Caki2 (cell line): ENCODE measurements at regions not wholly inside any gene's neighbourhood (a gene's known extent, or its start where the extent isn't known, plus 50 kb on each side); places are given as distances from the start of the nearest gene placed in this dataset.
A peak's percentile ranks its signal among the peaks of the same experiment; 100 is the strongest.

Experiments used
- DNase-seq: peaks from one replicate; pipeline ENCODE4 v3.0.0-alpha.2; 2015; ENCODE audit warnings: low read depth
- in situ Hi-C: cut with HindIII; loops from 2 replicates; pipeline ENCODE4 v1.10.0; 2016; ENCODE audit warnings: low sequenced_read_pairs, low pct_unique_long_range_greater_than_20kb, mixed read lengths

DNA sequence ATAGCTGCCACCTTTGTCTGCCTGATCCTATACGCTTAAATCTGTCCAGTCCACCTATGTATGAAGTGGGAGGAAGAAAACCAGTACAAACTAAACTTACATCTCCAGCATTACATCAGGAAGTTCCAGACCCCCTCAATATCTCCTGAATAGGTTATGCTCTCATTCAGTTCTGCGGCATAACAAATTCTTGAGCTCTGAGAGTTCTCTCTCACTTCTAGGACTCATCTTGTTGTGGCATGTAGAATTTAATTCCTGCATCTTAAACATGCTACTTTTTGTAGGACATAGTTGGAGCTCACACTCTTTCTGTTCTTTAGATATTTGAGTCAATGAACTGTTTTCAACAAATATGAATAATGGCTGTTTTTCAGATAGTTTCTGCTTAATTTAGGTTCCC, 662.5 kb downstream of the CDH11 start:
- in situ Hi-C loops, result no loop called here
- DNase-seq, result no peak

DNA sequence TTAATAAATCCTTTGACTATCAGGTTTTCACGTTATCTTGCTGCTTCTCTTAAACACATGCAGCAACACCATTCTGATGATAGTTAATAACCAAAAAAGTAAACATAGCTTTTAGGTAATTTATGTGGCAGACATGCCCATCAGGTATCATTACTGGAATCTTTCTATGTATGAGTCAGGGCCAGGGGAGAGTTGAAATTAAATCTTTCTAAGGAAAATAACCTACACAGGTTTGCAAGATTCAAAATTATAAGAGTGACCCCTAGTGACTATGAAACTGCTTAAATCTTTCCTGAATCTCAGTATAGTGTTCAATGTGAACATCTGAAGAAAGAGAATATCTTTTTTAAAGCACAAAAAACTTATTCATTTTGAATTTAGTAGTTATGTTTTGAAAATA, 666.6 kb downstream of the CDH11 start:
- in situ Hi-C loops, result no loop called here
- DNase-seq, result peak; percentile 29

- DNase-seq, result no peak
- in situ Hi-C loops, result no loop called here
Measured at GRCh38 chr16:64453646-64454045, 668.2 kb downstream of the CDH11 start.

GRCh38 chr16:64452446-64452845, 669.4 kb downstream of the CDH11 start:
- in situ Hi-C loops, result no loop called here
- DNase-seq, result no peak

GRCh38 chr16:64450177-64450576, 671.7 kb downstream of the CDH11 start:
- DNase-seq, result no peak
- in situ Hi-C loops, result no loop called here

DNA sequence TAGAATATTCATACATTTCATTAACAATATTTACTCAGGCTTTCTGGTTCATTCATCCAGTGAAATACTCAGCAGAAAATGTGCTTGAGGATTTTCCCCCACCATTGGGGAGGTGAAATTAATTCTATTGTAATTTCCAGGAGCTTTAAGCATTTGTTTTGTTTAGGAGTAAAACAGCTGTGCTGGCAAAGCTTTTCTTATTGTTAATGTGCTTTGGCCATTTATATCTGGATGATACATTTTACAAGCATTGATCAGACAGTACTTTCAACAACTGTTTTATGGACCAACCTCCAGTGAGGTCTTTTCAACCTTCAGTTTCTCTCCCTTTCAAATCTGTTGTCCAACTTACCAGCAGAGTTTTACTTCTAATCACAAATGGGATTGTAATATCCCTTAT, 672.4 kb downstream of the CDH11 start:
- in situ Hi-C loops, result no loop called here
- no peak for DNase-seq

- in situ Hi-C loops, result no loop called here
- DNase-seq, result no peak
Measured at GRCh38 chr16:64445649-64446048, 676.2 kb downstream of the CDH11 start.

GRCh38 chr16:64445245-64445644, 676.6 kb downstream of the CDH11 start:
- in situ Hi-C loops, result no loop called here
- no peak for DNase-seq

- peak; percentile 84 for DNase-seq
- in situ Hi-C loops, result no loop called here
Measured at GRCh38 chr16:64440421-64440831, 681.4 kb downstream of the CDH11 start.

- in situ Hi-C loops, result no loop called here
- no peak for DNase-seq
Measured at GRCh38 chr16:64440005-64440404, 681.9 kb downstream of the CDH11 start.

DNA sequence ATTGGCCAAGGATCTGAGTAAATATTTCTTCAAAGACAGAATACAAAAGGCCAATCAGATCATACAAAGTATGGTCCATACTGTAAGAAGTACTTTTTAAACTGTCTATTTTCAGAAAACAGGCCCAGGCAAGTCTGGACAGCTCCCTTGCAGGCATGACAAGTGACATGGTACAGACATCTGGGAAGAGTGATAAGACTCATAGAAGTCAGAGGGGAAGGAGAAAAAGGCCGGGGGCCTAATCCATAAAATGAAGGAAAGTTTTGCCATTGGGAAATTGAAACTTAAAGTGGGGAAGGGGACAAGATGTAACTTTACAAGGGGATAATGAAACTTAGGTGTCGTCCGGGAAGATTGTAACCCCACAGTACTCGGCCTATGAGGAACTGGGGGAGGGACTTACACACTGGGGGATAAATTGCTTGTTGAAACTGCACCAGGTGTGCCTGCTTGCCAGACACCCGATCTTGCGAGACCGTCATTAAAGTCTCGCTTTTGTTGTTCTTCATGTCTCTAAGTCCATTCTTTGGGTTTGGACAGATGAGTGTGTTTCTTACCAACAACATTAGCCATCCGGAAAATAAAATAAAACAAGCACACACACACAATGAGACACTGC, 684.0 kb downstream of the CDH11 start:
- in situ Hi-C loops, result no loop called here

DNA sequence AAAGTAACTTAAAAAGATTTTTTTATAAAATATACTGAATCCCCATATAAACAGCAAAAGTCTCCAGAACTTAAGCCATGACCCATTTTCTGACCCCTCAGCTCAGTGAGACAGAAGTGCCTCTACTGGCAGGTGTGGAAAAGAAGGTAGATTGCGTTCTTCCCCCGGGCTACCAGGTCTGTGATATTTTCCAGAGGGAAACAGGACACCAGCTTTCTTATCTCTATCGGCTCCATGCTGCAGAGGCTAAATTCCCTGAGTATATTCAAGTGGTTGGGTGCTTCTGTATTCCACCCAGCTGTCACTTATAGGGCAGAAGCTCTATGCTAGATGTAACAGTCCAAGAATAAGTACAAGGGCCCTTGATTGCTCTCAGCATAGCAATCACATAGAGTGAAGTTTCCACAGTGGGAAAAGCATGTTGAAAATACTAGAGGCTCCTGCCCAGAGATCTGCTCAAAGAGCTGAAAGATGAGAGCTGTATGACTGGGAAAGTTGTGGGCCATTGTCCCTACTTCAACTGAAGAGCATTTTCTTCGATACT, 687.3 kb downstream of the CDH11 start:
- in situ Hi-C loops, result no loop called here

More for the DNA sequence above, 684.0 kb downstream of the CDH11 start:
- no peak for DNase-seq

GRCh38 chr16:64428463-64429113, 693.3 kb downstream of the CDH11 start:
- DNase-seq, result peak; percentile 45
- in situ Hi-C loops, result no loop called here

More for the DNA sequence above, 687.3 kb downstream of the CDH11 start:
- DNase-seq, result no peak

- in situ Hi-C loops, result no loop called here
- no peak for DNase-seq
Measured at GRCh38 chr16:64426131-64426666, 695.7 kb downstream of the CDH11 start.

DNA sequence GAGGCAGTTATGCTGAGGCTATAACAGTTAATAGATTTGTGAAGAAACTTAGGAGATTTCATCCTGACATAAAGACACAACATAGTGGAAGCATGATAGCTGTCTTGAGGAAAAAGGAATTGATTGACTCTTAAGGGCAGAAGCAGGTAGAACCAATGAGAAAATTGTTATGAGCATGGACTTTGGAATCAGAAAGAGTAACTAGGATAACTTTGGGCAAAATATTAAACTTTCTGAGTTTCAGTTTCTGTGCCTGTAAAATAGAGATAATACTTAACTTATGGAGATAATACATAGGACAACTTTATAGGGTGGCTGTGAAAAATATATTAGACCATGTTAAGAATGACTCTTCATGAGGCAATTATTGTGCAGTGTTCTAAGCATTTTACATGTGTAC, 696.5 kb downstream of the CDH11 start:
- in situ Hi-C loops, result no loop called here
- no peak for DNase-seq

- in situ Hi-C loops, result no loop called here
- DNase-seq, result no peak
Measured at GRCh38 chr16:64422259-64422658, 699.6 kb downstream of the CDH11 start.

- in situ Hi-C loops, result no loop called here
- DNase-seq, result no peak
Measured at GRCh38 chr16:64421515-64421914, 700.3 kb downstream of the CDH11 start.

DNA sequence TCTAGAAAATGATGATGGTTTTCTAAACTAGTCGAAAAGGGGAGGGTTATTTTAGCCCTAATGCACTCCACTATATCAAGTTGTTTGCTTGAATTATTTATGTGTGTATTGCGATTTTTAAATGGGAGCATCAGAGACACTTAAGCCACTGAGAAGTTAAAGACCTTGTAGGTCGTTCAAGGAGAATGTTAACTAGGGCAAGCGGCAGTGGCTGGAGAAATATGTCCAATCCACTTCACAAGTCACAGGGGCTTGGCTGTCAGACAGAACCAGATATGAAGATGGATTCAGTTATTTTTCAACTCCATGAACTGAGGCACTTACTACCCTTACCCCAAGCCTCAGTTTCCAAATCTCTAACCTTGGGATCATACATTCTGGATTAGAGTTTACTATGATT, 702.0 kb downstream of the CDH11 start:
- no peak for DNase-seq
- in situ Hi-C loops, result no loop called here

DNA sequence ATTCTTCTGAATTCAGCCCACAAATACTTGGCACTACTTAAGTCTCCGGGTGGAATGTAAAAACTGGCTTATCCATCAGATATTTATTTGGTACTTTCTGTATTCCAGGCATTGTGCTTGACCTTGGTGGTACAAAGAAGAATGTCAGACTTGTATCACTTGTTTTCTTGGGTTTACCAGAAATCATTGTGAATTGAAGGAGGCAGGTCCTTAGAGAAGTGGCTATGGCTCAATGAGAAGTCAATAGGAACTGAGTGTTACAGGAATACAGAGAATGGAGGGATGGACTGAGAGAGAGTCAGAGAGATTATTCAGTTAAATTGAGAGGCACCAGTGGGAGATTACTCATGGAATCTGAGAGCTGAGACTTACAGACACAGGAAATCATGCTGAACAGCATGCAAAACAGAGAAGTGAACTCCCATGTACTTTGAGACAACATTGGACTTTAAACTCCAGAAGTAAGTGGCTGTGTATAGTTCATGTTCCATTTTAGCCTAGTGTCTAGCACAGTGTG, 704.1 kb downstream of the CDH11 start:
- in situ Hi-C loops, result no loop called here
- DNase-seq, result no peak
